Stimulated activated CD8-positive, alpha-beta memory T cell treated with anti-CD3 and anti-CD28 coated beads, Interleukin-15, amount 100 ng/mL, for 1 hour (primary cell): ENCODE measurements at regions not wholly inside any gene's neighbourhood (a gene's known extent, or its start where the extent isn't known, plus 50 kb on each side); places are given as distances from the start of the nearest gene placed in this dataset.
"Not testable (repeated sequence)": the region's sequence is repeated elsewhere in the genome, so short reads cannot be mapped to it uniquely, and the experiment has no call there.

ENCODE experiments used
- DNase-seq: peaks from one replicate; pipeline ENCODE4 v3.0.0-alpha.2; 2020; ENCODE audit warnings: low read depth

DNA sequence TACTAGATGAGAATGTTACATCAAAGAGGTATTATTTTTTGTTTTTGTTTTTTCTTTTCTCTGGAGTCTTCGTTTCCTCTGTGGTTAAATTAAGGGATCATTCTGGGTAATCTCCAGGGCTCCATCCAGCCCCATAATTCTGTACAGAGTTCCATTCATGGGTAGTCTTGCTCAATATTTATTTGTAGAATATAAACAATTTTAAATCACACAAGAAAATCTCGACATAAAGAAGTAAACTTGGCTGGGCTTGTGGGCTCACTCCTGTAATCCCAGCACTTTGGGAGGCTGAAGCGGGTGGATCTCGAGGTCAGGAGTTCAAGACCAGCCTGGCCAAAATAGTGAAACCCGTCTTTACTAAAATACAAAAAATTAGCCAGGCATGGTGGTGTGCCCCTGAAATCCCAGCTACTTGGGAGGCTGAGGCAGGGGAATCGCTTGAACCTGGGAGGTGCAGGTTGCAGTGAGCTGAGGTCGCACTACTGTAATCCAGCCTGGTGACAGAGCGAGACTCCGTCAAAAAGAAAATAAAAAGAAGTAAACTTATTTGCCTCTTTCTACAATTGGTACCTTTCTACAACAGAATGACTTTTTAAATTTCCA lies 166.8 kb upstream of the TGFBR2 start:
- DNase-seq: no peak

DNA sequence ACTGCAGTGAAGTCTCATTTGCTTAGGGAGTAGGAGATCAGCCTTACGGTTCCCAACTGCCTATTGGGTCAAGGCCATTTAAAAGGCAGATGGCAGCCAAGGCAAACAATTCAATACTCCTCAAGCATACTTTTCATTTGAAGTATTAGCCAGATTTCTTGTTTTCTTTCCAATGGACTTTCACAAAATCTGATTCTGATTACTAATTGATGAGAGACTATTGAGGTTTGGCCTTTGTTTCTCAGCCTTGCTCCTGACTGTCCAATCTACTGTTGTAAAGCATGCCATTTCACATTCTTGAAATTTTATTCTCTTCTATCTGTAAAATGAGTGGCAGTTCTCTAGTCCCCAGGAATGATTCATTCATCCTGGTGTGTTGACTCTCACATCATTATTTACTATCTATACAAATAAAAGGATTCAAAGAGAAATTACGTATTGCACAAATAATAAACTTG lies 166.2 kb upstream of the TGFBR2 start:
- DNase-seq: no peak

- DNase-seq: no peak
Observed at GRCh38 chr3:30440880-30441279, 165.5 kb upstream of the TGFBR2 start.

- no peak for DNase-seq
Observed at GRCh38 chr3:30443756-30444673, 162.4 kb upstream of the TGFBR2 start.

- DNase-seq: no peak
Observed at GRCh38 chr3:30448450-30449289, 157.7 kb upstream of the TGFBR2 start.

- DNase-seq: no peak
Observed at GRCh38 chr3:30449290-30449632, 157.1 kb upstream of the TGFBR2 start.

- no peak for DNase-seq
Observed at GRCh38 chr3:30452446-30452845, 154.0 kb upstream of the TGFBR2 start.

GRCh38 chr3:30453360-30454039 lies 152.9 kb upstream of the TGFBR2 start:
- DNase-seq: no peak

DNA sequence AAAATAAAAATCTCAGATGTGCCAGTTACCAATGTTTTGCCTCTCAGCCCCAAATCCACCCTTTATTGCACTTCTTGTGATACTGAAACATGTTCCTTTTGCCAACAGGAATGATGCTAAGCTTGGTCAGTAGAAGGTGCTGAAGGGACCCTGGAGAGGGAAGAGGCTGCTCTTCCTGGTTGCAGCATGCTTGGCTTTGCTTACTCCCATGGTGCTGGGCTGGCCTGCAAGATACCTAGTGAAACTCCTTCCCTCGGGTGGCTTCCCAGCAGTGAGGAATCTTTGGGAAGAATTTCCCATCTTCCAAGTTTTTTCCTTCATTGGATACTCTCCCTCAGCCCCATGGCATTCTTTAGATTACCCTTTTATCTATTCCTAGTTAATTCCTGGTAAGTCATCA lies 151.8 kb upstream of the TGFBR2 start:
- DNase-seq: no peak

DNA sequence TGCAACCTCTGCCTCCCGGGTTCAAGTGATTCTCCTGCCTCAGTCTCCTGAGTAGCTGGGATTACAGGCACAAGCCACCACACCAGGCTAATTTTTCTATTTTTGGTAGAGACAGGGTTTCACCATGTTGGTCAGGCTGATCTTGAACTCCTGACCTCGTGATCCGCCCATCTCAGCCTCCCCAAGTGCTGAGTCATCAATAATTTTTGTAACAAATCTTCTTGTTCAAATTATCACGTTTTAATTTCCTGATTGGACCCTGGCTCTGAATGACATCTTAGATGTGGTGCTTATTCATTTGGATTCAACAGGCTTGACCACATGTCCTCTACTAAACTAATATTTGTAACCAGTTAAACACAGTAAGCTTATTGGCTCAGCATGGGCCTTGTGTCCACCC lies 151.3 kb upstream of the TGFBR2 start:
- not testable (repeated sequence) for DNase-seq

- no peak for DNase-seq
Observed at GRCh38 chr3:30455840-30456239, 150.6 kb upstream of the TGFBR2 start.

GRCh38 chr3:30456264-30456663 lies 150.1 kb upstream of the TGFBR2 start:
- DNase-seq: no peak

GRCh38 chr3:30457081-30457480 lies 149.3 kb upstream of the TGFBR2 start:
- DNase-seq: no peak

DNA sequence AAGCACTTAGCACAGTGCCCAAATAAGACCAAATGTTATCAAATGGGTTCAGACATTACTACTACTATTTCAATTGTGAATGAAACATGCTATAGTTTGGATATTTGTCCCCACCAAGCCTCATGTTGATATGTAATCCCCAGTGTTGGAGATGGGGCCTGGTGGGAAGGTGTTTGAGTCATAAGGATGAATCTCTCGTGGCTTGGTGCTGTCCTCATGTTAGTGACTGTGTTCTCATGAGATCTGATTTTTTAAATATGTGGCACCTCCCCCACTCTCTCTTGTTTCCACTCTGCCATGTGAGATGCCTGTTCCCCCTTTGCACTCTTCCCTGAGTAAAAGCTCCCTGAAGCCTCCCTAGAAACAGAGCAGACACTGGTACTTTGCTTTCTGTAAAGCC lies 148.7 kb upstream of the TGFBR2 start:
- DNase-seq: no peak

- no peak for DNase-seq
Observed at GRCh38 chr3:30458376-30459171, 147.8 kb upstream of the TGFBR2 start.

DNA sequence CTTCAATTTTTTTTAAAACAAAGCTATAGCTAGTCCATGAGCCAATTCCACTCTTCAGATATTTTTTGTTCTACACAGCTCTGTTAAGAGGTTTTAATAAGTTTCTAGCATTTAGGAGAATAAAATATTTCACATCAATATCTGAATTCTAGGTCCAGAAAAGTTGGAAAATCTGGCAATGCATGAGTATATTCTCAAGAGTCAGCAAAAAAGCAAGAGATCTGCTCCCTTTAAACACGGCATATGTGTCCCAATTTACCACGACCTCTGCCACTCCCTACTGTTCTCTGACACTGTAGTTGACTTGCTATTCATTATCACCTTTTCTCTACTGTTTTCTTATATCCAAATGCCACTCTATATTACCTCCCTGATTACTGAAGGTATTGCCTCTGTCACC lies 145.1 kb upstream of the TGFBR2 start:
- no peak for DNase-seq

GRCh38 chr3:30462721-30463470 lies 143.5 kb upstream of the TGFBR2 start:
- no peak for DNase-seq

DNA sequence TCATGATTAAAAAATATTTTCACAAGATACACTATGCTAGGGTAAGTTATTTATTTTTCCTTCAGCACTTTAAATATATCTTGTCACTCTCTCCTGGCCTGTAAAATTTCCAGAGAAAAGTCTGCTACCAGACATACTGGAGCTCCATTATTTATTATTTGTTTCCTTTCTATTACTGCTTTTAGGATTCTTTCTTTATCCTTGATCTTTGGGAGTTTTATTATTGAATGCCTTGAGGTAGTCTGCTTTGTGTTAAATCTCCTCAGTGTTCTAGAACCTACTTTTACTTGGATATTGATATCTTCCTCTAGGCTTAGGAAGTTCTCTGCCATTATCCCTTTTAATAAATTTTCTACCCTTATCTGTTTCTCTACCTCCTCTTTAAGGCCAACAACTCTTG lies 142.0 kb upstream of the TGFBR2 start:
- no peak for DNase-seq

DNA sequence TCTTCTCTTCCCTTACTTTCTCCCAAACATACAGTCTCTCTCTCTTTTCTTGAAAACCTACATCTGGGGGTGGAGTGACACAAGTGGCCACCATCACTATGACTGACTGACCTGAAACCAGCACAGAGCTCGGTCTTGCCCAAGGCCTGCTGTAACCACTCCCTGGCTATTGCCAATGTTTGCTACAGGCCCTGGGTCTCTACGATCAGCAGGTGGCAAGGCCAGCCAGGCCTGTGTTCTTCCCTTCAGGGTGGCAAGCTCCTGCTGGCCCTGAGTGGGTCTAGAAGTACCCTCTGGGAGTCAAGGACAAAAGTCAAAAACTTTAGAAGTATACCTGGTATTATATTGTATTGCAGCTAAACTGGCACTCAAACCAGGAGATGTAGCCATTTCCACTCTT lies 140.9 kb upstream of the TGFBR2 start:
- DNase-seq: no peak

- DNase-seq: no peak
Observed at GRCh38 chr3:30467596-30468238, 138.7 kb upstream of the TGFBR2 start.
